ENCODE measurements at regions not wholly inside any gene's neighbourhood (a gene's known extent, or its start where the extent isn't known, plus 50 kb on each side); places are given as distances from the start of the nearest gene placed in this dataset.

GRCh38 chr2:149740490-149740889 is 152.9 kb upstream of the MMADHC start:
- no peaks in the 10 kb centered on the region for H3K36me3 ChIP-seq (replicated peaks in 1 of 2; ENCODE audit: insufficient read depth in 1 of 2, low read depth in 2 of 2)
- H3K27ac ChIP-seq = no peak overlapping the region
- no peak overlapping the region for H3K4me3 ChIP-seq
- TF ChIP-seq CTCF (IDR thresholded peaks at IDR 0.05) (no peak), POLR2A (IDR thresholded peaks at IDR 0.05) (no peak)
- DNase-seq (no peak), ATAC-seq (no peak)
- H3K27me3 ChIP-seq = no peaks in the 10 kb centered on the region
- peaks cover 10% of the 10 kb centered on the region for H3K4me1 ChIP-seq
- intact Hi-C loops (cut with DNase I) = no loop called here
- 67 to 95% methylated on average over 1 of the region's 1 CpG for WGBS, 2 donors
- no peaks in the 10 kb centered on the region for H3K9me3 ChIP-seq

GRCh38 chr2:149739883-149740265 is 152.3 kb upstream of the MMADHC start:
- TF ChIP-seq CTCF (IDR thresholded peaks at IDR 0.05) (no peak), POLR2A (IDR thresholded peaks at IDR 0.05) (no peak)
- no peaks in the 10 kb centered on the region for H3K9me3 ChIP-seq
- H3K4me3 ChIP-seq = no peak overlapping the region
- H3K27me3 ChIP-seq = no peaks in the 10 kb centered on the region
- no peak for ATAC-seq
- H3K27ac ChIP-seq = no peak overlapping the region
- intact Hi-C loops (cut with DNase I) = no loop called here
- DNase-seq = no peak
- 83 to 85% methylated on average over 4 of the region's 4 CpGs for WGBS, 2 donors
- H3K36me3 ChIP-seq (replicated peaks in 1 of 2; ENCODE audit: insufficient read depth in 1 of 2, low read depth in 2 of 2) = no peaks in the 10 kb centered on the region
- peaks cover 4% of the 10 kb centered on the region for H3K4me1 ChIP-seq

- no peak for TF ChIP-seq POLR2A (IDR thresholded peaks at IDR 0.05)
- TF ChIP-seq CTCF (IDR thresholded peaks at IDR 0.05) = no peak
- Histone ChIP-seq H3K4me1 (no peaks in the 10 kb centered on the region), H3K36me3 (replicated peaks in 1 of 2; ENCODE audit: insufficient read depth in 1 of 2, low read depth in 2 of 2) (no peaks in the 10 kb centered on the region), H3K9me3 (no peaks in the 10 kb centered on the region), H3K4me3 (no peak overlapping the region), H3K27me3 (no peaks in the 10 kb centered on the region), H3K27ac (no peak overlapping the region)
- DNase-seq (no peak), ATAC-seq (no peak)
- 82 to 90% methylated on average over 6 of the region's 6 CpGs for WGBS, 2 donors
- intact Hi-C loops (cut with DNase I) = no loop called here
Observed at GRCh38 chr2:149739171-149739882, 151.8 kb upstream of the MMADHC start.

GRCh38 chr2:149738767-149739166 is 151.2 kb upstream of the MMADHC start:
- no peaks in the 10 kb centered on the region for H3K9me3 ChIP-seq
- H3K27me3 ChIP-seq = no peaks in the 10 kb centered on the region
- intact Hi-C loops (cut with DNase I) = no loop called here
- no peak overlapping the region for H3K27ac ChIP-seq
- ATAC-seq (no peak), DNase-seq (no peak)
- no peaks in the 10 kb centered on the region for H3K4me1 ChIP-seq
- H3K36me3 ChIP-seq (replicated peaks in 1 of 2; ENCODE audit: insufficient read depth in 1 of 2, low read depth in 2 of 2) = no peaks in the 10 kb centered on the region
- 89 to 94% methylated on average over 1 of the region's 1 CpG for WGBS, 2 donors
- H3K4me3 ChIP-seq = no peak overlapping the region
- TF ChIP-seq POLR2A (IDR thresholded peaks at IDR 0.05) = no peak
- TF ChIP-seq CTCF (IDR thresholded peaks at IDR 0.05) = no peak

- Histone ChIP-seq H3K27ac (no peak overlapping the region), H3K27me3 (no peaks in the 10 kb centered on the region)
- no peak for ATAC-seq
Observed at GRCh38 chr2:149737896-149738295, 150.3 kb upstream of the MMADHC start.

More at GRCh38 chr2:149737896-149738295, 150.3 kb upstream of the MMADHC start:
- 92 to 93% methylated on average over 2 of the region's 2 CpGs for WGBS, 2 donors
- no peak for DNase-seq
- no peaks in the 10 kb centered on the region for H3K4me1 ChIP-seq
- no peak overlapping the region for H3K4me3 ChIP-seq
- no peaks in the 10 kb centered on the region for H3K36me3 ChIP-seq (replicated peaks in 1 of 2; ENCODE audit: insufficient read depth in 1 of 2, low read depth in 2 of 2)
- intact Hi-C loops (cut with DNase I) = no loop called here
- H3K9me3 ChIP-seq = no peaks in the 10 kb centered on the region
- TF ChIP-seq CTCF (IDR thresholded peaks at IDR 0.05) (no peak), POLR2A (IDR thresholded peaks at IDR 0.05) (no peak)
